NCI-H1694 (cell line): ENCODE measurements at regions not wholly inside any gene's neighbourhood (a gene's known extent, or its start where the extent isn't known, plus 50 kb on each side); places are given as distances from the start of the nearest gene placed in this dataset.

ENCODE experiments used
- DNase-seq: peaks from one replicate; lab custom pipeline; 2025; lab: John Stamatoyannopoulos, UW

- DNase-seq = no peak
Observed at GRCh38 chr12:77493302-77494168, 337.2 kb upstream of the NAV3 start.

GRCh38 chr12:77492536-77492935, 338.2 kb upstream of the NAV3 start:
- DNase-seq = no peak

- DNase-seq = no peak
Observed at GRCh38 chr12:77489331-77489970, 341.2 kb upstream of the NAV3 start.

- DNase-seq = no peak
Observed at GRCh38 chr12:77488041-77488620, 342.6 kb upstream of the NAV3 start.

- DNase-seq = no peak
Observed at GRCh38 chr12:77486872-77487271, 343.8 kb upstream of the NAV3 start.

GRCh38 chr12:77485961-77486854, 344.5 kb upstream of the NAV3 start:
- no peak for DNase-seq

GRCh38 chr12:77481687-77482086, 349.0 kb upstream of the NAV3 start:
- no peak for DNase-seq

GRCh38 chr12:77477907-77478533, 352.7 kb upstream of the NAV3 start:
- DNase-seq = no peak

GRCh38 chr12:77471801-77472200, 358.9 kb upstream of the NAV3 start:
- DNase-seq = no peak

- no peak for DNase-seq
Observed at GRCh38 chr12:77469578-77470333, 360.9 kb upstream of the NAV3 start.

- DNase-seq = no peak
Observed at GRCh38 chr12:77442633-77443032, 377.3 kb upstream of the E2F7 start.

- no peak for DNase-seq
Observed at GRCh38 chr12:77439749-77440148, 374.4 kb upstream of the E2F7 start.

GRCh38 chr12:77438644-77439043, 373.3 kb upstream of the E2F7 start:
- DNase-seq = no peak

- no peak for DNase-seq
Observed at GRCh38 chr12:77437206-77437605, 371.8 kb upstream of the E2F7 start.

GRCh38 chr12:77435446-77436091, 370.2 kb upstream of the E2F7 start:
- DNase-seq = no peak

- DNase-seq = no peak
Observed at GRCh38 chr12:77433799-77434198, 368.4 kb upstream of the E2F7 start.

- DNase-seq = no peak
Observed at GRCh38 chr12:77429426-77429825, 364.1 kb upstream of the E2F7 start.

GRCh38 chr12:77421152-77421551, 355.8 kb upstream of the E2F7 start:
- DNase-seq = no peak

GRCh38 chr12:77409551-77409950, 344.2 kb upstream of the E2F7 start:
- DNase-seq = no peak

- no peak for DNase-seq
Observed at GRCh38 chr12:77407931-77408330, 342.6 kb upstream of the E2F7 start.
